ENCODE measurements at regions not wholly inside any gene's neighbourhood (a gene's known extent, or its start where the extent isn't known, plus 50 kb on each side); places are given as distances from the start of the nearest gene placed in this dataset.

- TF ChIP-seq CTCF (IDR thresholded peaks at IDR 0.05; ENCODE audit: insufficient read depth, low read depth, low read length): no peak
- TF ChIP-seq EZH2 (IDR thresholded peaks at IDR 0.05; ENCODE audit: insufficient read depth, low read length): no peak
Observed at GRCh38 chr13:40047322-40047771, 391.9 kb downstream of the COG6 start.

Measured in astrocyte (in vitro differentiated cells and primary cell).